Suppressor macrophage treated with lipopolysaccharide for 1 hour (primary cell): ENCODE measurements at regions not wholly inside any gene's neighbourhood (a gene's known extent, or its start where the extent isn't known, plus 50 kb on each side); places are given as distances from the start of the nearest gene placed in this dataset.
"Not testable (repeated sequence)": the region's sequence is repeated elsewhere in the genome, so short reads cannot be mapped to it uniquely, and the experiment has no call there.

Experiments used
- DNase-seq, 3 donors: peaks; one replicate each; pipeline ENCODE4 v3.0.0-alpha.2; 2020 to 2022

- DNase-seq: no peak
Measured at GRCh38 chr17:71511266-71511995, 609.4 kb upstream of the SOX9 start.

GRCh38 chr17:71513725-71514124 is 607.1 kb upstream of the SOX9 start:
- DNase-seq: not testable (repeated sequence)

GRCh38 chr17:71516149-71516548 is 604.7 kb upstream of the SOX9 start:
- DNase-seq: no peak

- no peak for DNase-seq
Measured at GRCh38 chr17:71519285-71519684, 601.5 kb upstream of the SOX9 start.

GRCh38 chr17:71521724-71522123 is 599.1 kb upstream of the SOX9 start:
- no peak for DNase-seq

- DNase-seq: no peak
Measured at GRCh38 chr17:71522383-71522782, 598.4 kb upstream of the SOX9 start.

- no peak for DNase-seq
Measured at GRCh38 chr17:71527311-71527710, 593.5 kb upstream of the SOX9 start.

GRCh38 chr17:71528210-71528609 is 592.6 kb upstream of the SOX9 start:
- DNase-seq: no peak

- DNase-seq: no peak
Measured at GRCh38 chr17:71530248-71530647, 590.6 kb upstream of the SOX9 start.

GRCh38 chr17:71535321-71535720 is 585.5 kb upstream of the SOX9 start:
- no peak for DNase-seq

- no peak for DNase-seq
Measured at GRCh38 chr17:71546419-71546818, 574.4 kb upstream of the SOX9 start.

- no peak for DNase-seq
Measured at GRCh38 chr17:71547904-71548303, 572.9 kb upstream of the SOX9 start.

- no peak for DNase-seq
Measured at GRCh38 chr17:71548540-71549190, 572.2 kb upstream of the SOX9 start.

GRCh38 chr17:71550675-71551074 is 570.1 kb upstream of the SOX9 start:
- no peak for DNase-seq

- DNase-seq: no peak
Measured at GRCh38 chr17:71553381-71553780, 567.4 kb upstream of the SOX9 start.

- no peak for DNase-seq
Measured at GRCh38 chr17:71558901-71559300, 561.9 kb upstream of the SOX9 start.

- DNase-seq: no peak
Measured at GRCh38 chr17:71572343-71572742, 548.5 kb upstream of the SOX9 start.

- no peak for DNase-seq
Measured at GRCh38 chr17:71578446-71578845, 542.4 kb upstream of the SOX9 start.

- no peak for DNase-seq
Measured at GRCh38 chr17:71580220-71580619, 540.6 kb upstream of the SOX9 start.

GRCh38 chr17:71585540-71585939 is 535.3 kb upstream of the SOX9 start:
- no peak for DNase-seq

GRCh38 chr17:71592431-71592830 is 528.4 kb upstream of the SOX9 start:
- DNase-seq: no peak

- no peak for DNase-seq
Measured at GRCh38 chr17:71593078-71593477, 527.7 kb upstream of the SOX9 start.

- DNase-seq: not testable (repeated sequence)
Measured at GRCh38 chr17:71599583-71599982, 521.2 kb upstream of the SOX9 start.

- DNase-seq: no peak
Measured at GRCh38 chr17:71600137-71600789, 520.6 kb upstream of the SOX9 start.
